Activated naive CD4-positive, alpha-beta T cell treated with anti-CD3 and anti-CD28 coated beads, Interleukin-2, amount 10 ng/mL, durations not matched to agents 7 days and 5 days (primary cell): ENCODE measurements at regions not wholly inside any gene's neighbourhood (a gene's known extent, or its start where the extent isn't known, plus 50 kb on each side); places are given as distances from the start of the nearest gene placed in this dataset.

Experiments
- CTCF ChIA-PET: fragments of 350-600 bp; sonication (Branson Sonifier 250); formaldehyde crosslinking; loops from one replicate; lab custom pipeline; 2021; ENCODE audit warnings: antibody characterized with exemption; lab: Charles Lee
- DNase-seq: peaks from one replicate; pipeline ENCODE4 v3.0.0-alpha.2; 2020
- H3K27ac Mint-ChIP-seq: one replicate; pipeline ENCODE4 v1.8.0; 2021; ENCODE audit warnings: mild to moderate bottlenecking, moderate library complexity, mixed read lengths
- H3K27me3 Mint-ChIP-seq: one replicate; pipeline ENCODE4 v1.8.0; 2021; ENCODE audit warnings: mild to moderate bottlenecking, mixed read lengths
- H3K36me3 Mint-ChIP-seq: one replicate; pipeline ENCODE4 v1.8.0; 2021; ENCODE audit warnings: mixed read lengths
- H3K4me1 Mint-ChIP-seq: one replicate; pipeline ENCODE4 v1.8.0; 2021; ENCODE audit warnings: mixed read lengths
- H3K4me3 Mint-ChIP-seq: one replicate; pipeline ENCODE4 v1.8.0; 2021; ENCODE audit warnings: mild to moderate bottlenecking, moderate library complexity, mixed read lengths
- H3K9me3 Mint-ChIP-seq: one replicate; pipeline ENCODE4 v1.8.0; 2021; ENCODE audit warnings: mixed read lengths

- H3K36me3 Mint-ChIP-seq, result no peaks in the 10 kb centered on the region
- no peaks in the 10 kb centered on the region for H3K27me3 Mint-ChIP-seq
- no peak overlapping the region for H3K27ac Mint-ChIP-seq
- CTCF ChIA-PET, result interaction anchor here (1.2 kb wide), 1 partner anchor 21 kb away, joined by 4 read pairs; no protein-coding TSS in a partner anchor
- no peaks in the 10 kb centered on the region for H3K9me3 Mint-ChIP-seq
- DNase-seq, result no peak
- no peaks in the 10 kb centered on the region for H3K4me1 Mint-ChIP-seq
- no peak overlapping the region for H3K4me3 Mint-ChIP-seq
These were observed 125.4 kb upstream of the CCDC54 start for GRCh38 chr3:107251819-107252218.

DNA sequence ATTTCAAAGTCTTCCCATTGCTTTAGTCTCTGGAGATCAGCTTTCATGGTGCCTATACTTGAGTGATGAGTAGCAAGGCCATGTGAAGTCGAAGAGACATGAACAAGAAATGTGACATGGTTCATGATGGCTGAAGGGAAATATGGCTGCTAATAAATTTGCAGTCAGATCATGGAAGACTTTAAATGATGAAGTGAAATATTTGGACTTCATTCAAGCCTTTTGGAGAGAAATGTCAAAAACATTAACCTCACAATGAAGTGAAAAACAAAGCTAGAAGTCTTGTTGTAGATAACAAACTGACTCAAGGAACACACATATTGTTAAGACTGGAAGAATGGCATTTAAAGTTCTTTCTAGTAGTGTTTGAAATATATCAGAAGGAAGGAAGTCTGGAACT is 120.3 kb upstream of the CCDC54 start:
- Mint-ChIP-seq H3K27ac (no peak overlapping the region), H3K4me3 (no peak overlapping the region), H3K27me3 (no peaks in the 10 kb centered on the region), H3K36me3 (no peaks in the 10 kb centered on the region), H3K4me1 (no peaks in the 10 kb centered on the region), H3K9me3 (no peaks in the 10 kb centered on the region)
- CTCF ChIA-PET, result no interaction called here
- DNase-seq, result no peak

DNA sequence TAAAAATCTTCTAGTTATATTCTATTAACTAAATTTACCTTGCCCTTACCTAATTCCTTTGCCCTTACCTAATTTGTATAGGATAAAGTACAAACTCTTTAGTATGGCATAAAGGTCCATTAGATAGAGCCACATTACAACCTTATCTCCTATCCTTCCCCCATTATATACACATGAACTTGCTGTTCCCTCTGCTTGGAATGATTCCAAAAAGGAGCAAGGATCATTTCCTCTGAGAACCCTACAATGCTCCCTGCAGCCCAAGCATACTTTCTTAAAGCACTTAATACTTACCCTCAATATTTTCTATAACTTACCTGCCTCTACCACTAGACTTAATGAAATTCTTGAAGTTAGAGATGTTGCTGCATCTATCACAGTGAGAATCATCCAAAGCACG is 118.9 kb upstream of the CCDC54 start:
- CTCF ChIA-PET, result no interaction called here
- Mint-ChIP-seq H3K27ac (no peak overlapping the region), H3K4me1 (peaks cover 2% of the 10 kb centered on the region), H3K4me3 (no peak overlapping the region), H3K27me3 (no peaks in the 10 kb centered on the region), H3K9me3 (no peaks in the 10 kb centered on the region), H3K36me3 (no peaks in the 10 kb centered on the region)
- no peak for DNase-seq

- no peaks in the 10 kb centered on the region for H3K9me3 Mint-ChIP-seq
- H3K4me1 Mint-ChIP-seq, result peaks cover 6% of the 10 kb centered on the region
- no peak overlapping the region for H3K27ac Mint-ChIP-seq
These were observed 117.0 kb upstream of the CCDC54 start for GRCh38 chr3:107260207-107260606.

DNA sequence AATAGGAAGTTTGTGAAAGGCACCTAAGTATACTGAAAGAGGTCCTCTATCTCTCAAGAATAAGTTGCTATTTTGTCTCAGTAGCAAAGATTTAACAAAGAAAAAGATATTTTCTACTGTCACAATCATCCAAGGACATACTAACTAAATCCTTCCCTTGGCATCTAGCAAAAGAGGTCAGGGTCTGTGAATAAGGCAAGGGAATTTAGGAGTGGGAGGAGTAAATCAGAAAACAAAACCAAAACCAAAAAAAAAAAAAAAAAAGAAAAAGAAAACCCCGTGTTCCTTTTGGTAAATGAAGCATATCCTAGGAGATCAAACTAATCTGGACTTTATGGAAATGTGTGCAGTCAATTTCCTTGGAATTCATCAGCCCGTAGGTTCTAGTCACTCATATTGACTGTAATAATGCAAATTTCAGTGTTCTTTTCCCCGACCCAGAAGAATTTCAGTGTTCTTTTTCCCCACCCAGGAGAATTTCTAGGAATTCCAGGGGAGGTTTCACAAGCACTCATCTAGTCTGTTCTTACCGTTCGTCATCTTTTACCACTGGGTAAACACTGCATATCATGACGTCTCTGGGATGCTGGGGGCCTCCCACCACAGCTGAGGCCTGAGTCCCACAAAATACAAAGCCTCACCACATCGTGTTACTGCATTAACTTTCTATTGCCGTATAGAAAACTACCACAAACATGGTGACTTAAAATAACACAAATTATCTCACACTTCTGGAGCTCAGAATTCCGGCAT is 113.8 kb upstream of the CCDC54 start:
- peaks cover 6% of the 10 kb centered on the region for H3K4me1 Mint-ChIP-seq
- H3K27ac Mint-ChIP-seq, result no peak overlapping the region
- H3K36me3 Mint-ChIP-seq, result no peaks in the 10 kb centered on the region
- H3K4me3 Mint-ChIP-seq, result no peak overlapping the region
- no peaks in the 10 kb centered on the region for H3K9me3 Mint-ChIP-seq
- DNase-seq, result no peak
- no peaks in the 10 kb centered on the region for H3K27me3 Mint-ChIP-seq
- CTCF ChIA-PET, result interaction anchor here (1.1 to 1.4 kb wide), 2 partner anchors 8 to 157 kb away, joined by 5 to 6 read pairs; no protein-coding TSS in a partner anchor

More at GRCh38 chr3:107260207-107260606, 117.0 kb upstream of the CCDC54 start:
- Mint-ChIP-seq H3K4me3 (no peak overlapping the region), H3K36me3 (no peaks in the 10 kb centered on the region), H3K27me3 (no peaks in the 10 kb centered on the region)
- no peak for DNase-seq
- CTCF ChIA-PET, result interaction anchor here (0.7 to 1.4 kb wide), 2 partner anchors 15 to 162 kb away, joined by 3 read pairs; no protein-coding TSS in a partner anchor

- Mint-ChIP-seq H3K36me3 (no peaks in the 10 kb centered on the region), H3K4me1 (peaks cover 6% of the 10 kb centered on the region), H3K4me3 (no peak overlapping the region), H3K27me3 (peaks cover 4% of the 10 kb centered on the region), H3K27ac (no peak overlapping the region), H3K9me3 (no peaks in the 10 kb centered on the region)
- DNase-seq, result no peak
- CTCF ChIA-PET, result interaction anchor here (1.4 kb wide), 1 partner anchor 29 kb away, joined by 3 read pairs; no protein-coding TSS in a partner anchor
These were observed 112.4 kb upstream of the CCDC54 start for GRCh38 chr3:107264888-107265287.

GRCh38 chr3:107265526-107265925 is 111.7 kb upstream of the CCDC54 start:
- Mint-ChIP-seq H3K4me3 (no peak overlapping the region), H3K27me3 (peaks cover 4% of the 10 kb centered on the region), H3K9me3 (no peaks in the 10 kb centered on the region), H3K27ac (no peak overlapping the region), H3K36me3 (no peaks in the 10 kb centered on the region), H3K4me1 (peaks cover 6% of the 10 kb centered on the region)
- DNase-seq, result no peak
- CTCF ChIA-PET, result interaction anchor here (0.9 to 1.4 kb wide), 2 partner anchors 30 to 164 kb away, joined by 3 read pairs; no protein-coding TSS in a partner anchor

- H3K27me3 Mint-ChIP-seq, result peaks cover 7% of the 10 kb centered on the region
- peaks cover 2% of the 10 kb centered on the region for H3K4me1 Mint-ChIP-seq
- CTCF ChIA-PET, result interaction anchor here (0.9 to 2.2 kb wide), 4 partner anchors 14 to 153 kb away, joined by 3 to 7 read pairs (median 6); no protein-coding TSS in a partner anchor
- no peak overlapping the region for H3K27ac Mint-ChIP-seq
- H3K36me3 Mint-ChIP-seq, result no peaks in the 10 kb centered on the region
- no peak overlapping the region for H3K4me3 Mint-ChIP-seq
- no peaks in the 10 kb centered on the region for H3K9me3 Mint-ChIP-seq
- no peak for DNase-seq
These were observed 108.8 kb upstream of the CCDC54 start for GRCh38 chr3:107268469-107268868.

- Mint-ChIP-seq H3K4me1 (no peaks in the 10 kb centered on the region), H3K27me3 (peaks cover 7% of the 10 kb centered on the region), H3K9me3 (no peaks in the 10 kb centered on the region), H3K27ac (no peak overlapping the region), H3K4me3 (no peak overlapping the region), H3K36me3 (no peaks in the 10 kb centered on the region)
- CTCF ChIA-PET, result interaction anchor here (1.2 to 2.2 kb wide), 2 partner anchors 34 to 152 kb away, joined by 6 to 7 read pairs; no protein-coding TSS in a partner anchor
- no peak for DNase-seq
These were observed 108.1 kb upstream of the CCDC54 start for GRCh38 chr3:107269136-107269535.

DNA sequence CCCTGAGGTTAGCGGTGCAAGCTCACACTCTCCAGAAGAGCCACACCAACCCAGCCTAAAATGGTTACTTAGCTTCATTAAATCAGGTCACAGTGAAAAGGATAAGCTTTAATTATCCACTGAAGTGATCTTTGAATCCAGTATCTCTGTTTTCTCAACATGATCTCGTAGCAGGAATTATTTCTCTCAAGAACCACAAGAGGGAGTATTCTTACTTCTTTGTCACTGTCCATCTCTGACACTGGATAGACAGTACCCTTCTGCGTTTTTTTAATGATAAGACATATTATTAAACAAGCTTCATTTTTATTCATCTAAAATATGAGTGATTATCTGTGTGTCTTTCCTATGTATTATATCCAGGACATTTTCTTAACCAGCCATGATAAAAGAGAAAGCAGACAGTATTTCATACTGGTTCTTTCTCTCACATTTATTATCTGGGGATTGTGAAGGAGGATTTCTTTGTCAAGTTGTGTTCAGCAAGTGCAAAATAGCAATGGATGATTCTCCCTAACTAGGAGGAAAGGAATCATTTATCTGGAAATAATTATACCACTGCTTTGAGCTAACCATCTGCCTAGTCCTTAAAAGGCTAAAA is 105.4 kb upstream of the CCDC54 start:
- CTCF ChIA-PET, result interaction anchor here (0.6 to 4.5 kb wide), 31 partner anchors 9 to 802 kb away, joined by 3 to 72 read pairs (median 4); no protein-coding TSS in a partner anchor
- no peaks in the 10 kb centered on the region for H3K9me3 Mint-ChIP-seq
- H3K27ac Mint-ChIP-seq, result no peak overlapping the region
- peaks cover 13% of the 10 kb centered on the region for H3K27me3 Mint-ChIP-seq
- no peaks in the 10 kb centered on the region for H3K36me3 Mint-ChIP-seq
- DNase-seq, result no peak
- H3K4me1 Mint-ChIP-seq, result no peaks in the 10 kb centered on the region
- no peak overlapping the region for H3K4me3 Mint-ChIP-seq

GRCh38 chr3:107272471-107272870 is 104.8 kb upstream of the CCDC54 start:
- CTCF ChIA-PET, result interaction anchor here (0.6 to 4.5 kb wide), 22 partner anchors 10 to 534 kb away, joined by 3 to 72 read pairs (median 4); no protein-coding TSS in a partner anchor
- no peaks in the 10 kb centered on the region for H3K36me3 Mint-ChIP-seq
- no peak overlapping the region for H3K4me3 Mint-ChIP-seq
- H3K27me3 Mint-ChIP-seq, result peaks cover 13% of the 10 kb centered on the region
- no peaks in the 10 kb centered on the region for H3K9me3 Mint-ChIP-seq
- no peak for DNase-seq
- H3K4me1 Mint-ChIP-seq, result no peaks in the 10 kb centered on the region
- H3K27ac Mint-ChIP-seq, result no peak overlapping the region

- no peaks in the 10 kb centered on the region for H3K36me3 Mint-ChIP-seq
- no peak overlapping the region for H3K4me3 Mint-ChIP-seq
- H3K9me3 Mint-ChIP-seq, result no peaks in the 10 kb centered on the region
- H3K4me1 Mint-ChIP-seq, result no peaks in the 10 kb centered on the region
- no peak for DNase-seq
- H3K27me3 Mint-ChIP-seq, result peaks cover 13% of the 10 kb centered on the region
- CTCF ChIA-PET, result interaction anchor here (0.7 to 4.5 kb wide), 10 partner anchors 9 to 272 kb away, joined by 3 to 72 read pairs (median 6); no protein-coding TSS in a partner anchor
- H3K27ac Mint-ChIP-seq, result no peak overlapping the region
These were observed 104.4 kb upstream of the CCDC54 start for GRCh38 chr3:107272885-107273284.

GRCh38 chr3:107273771-107274170 is 103.5 kb upstream of the CCDC54 start:
- DNase-seq, result no peak
- no peaks in the 10 kb centered on the region for H3K9me3 Mint-ChIP-seq
- no peak overlapping the region for H3K27ac Mint-ChIP-seq
- no peaks in the 10 kb centered on the region for H3K4me1 Mint-ChIP-seq
- no peaks in the 10 kb centered on the region for H3K36me3 Mint-ChIP-seq
- peaks cover 13% of the 10 kb centered on the region for H3K27me3 Mint-ChIP-seq
- no peak overlapping the region for H3K4me3 Mint-ChIP-seq
- CTCF ChIA-PET, result interaction anchor here (0.8 to 4.5 kb wide), 6 partner anchors 10 to 155 kb away, joined by 3 to 72 read pairs (median 8); no protein-coding TSS in a partner anchor

DNA sequence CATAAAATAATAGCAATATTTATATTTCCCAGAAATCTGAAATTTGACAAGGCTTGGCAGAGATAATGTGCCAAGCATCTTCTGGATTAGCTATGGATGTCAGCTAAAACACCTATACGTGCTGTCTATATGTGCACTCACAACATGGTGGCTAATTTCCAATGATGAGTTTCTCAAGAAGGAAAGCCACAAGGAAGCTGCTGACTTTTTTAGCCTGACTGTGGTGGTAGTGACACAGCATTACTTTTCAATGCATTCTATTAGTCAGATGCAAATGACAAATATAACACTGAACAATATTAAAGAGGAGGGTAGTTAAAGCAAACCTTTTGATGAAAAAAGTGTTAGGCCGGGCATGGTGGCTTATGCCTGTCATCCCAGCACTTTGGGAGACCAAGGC is 101.7 kb upstream of the CCDC54 start:
- Mint-ChIP-seq H3K4me3 (no peak overlapping the region), H3K27me3 (peaks cover 9% of the 10 kb centered on the region), H3K27ac (no peak overlapping the region), H3K9me3 (no peaks in the 10 kb centered on the region), H3K36me3 (no peaks in the 10 kb centered on the region), H3K4me1 (no peaks in the 10 kb centered on the region)
- no peak for DNase-seq
- CTCF ChIA-PET, result interaction anchor here (1.0 to 4.5 kb wide), 4 partner anchors 15 to 153 kb away, joined by 3 to 49 read pairs (median 5); no protein-coding TSS in a partner anchor
